ENCODE measurements at regions not wholly inside any gene's neighbourhood (a gene's known extent, or its start where the extent isn't known, plus 50 kb on each side); places are given as distances from the start of the nearest gene placed in this dataset.

- no peak for TF ChIP-seq EMX1 (CRISPR knock-in tag; IDR thresholded peaks at IDR 0.05)
- no peak for TF ChIP-seq ZNF232 (CRISPR knock-in tag; IDR thresholded peaks at IDR 0.05)
- no peak for TF ChIP-seq ZNF532 (CRISPR knock-in tag; IDR thresholded peaks at IDR 0.05; ENCODE audit: borderline replicate concordance)
- no peak for TF ChIP-seq ZMAT4 (CRISPR knock-in tag; IDR thresholded peaks at IDR 0.05)
- no peak for TF ChIP-seq CTCF (IDR thresholded peaks at IDR 0.05)
- no peak for TF ChIP-seq ZBTB43 (CRISPR knock-in tag; IDR thresholded peaks at IDR 0.05)
- no peak for TF ChIP-seq FOXJ3 (CRISPR knock-in tag; IDR thresholded peaks at IDR 0.05; ENCODE audit: borderline replicate concordance)
- TF ChIP-seq USF1 (CRISPR knock-in tag; IDR thresholded peaks at IDR 0.05): no peak
- no peak for TF ChIP-seq IRF1 (CRISPR knock-in tag; IDR thresholded peaks at IDR 0.05)
- no peak for TF ChIP-seq ATF2 (CRISPR knock-in tag; IDR thresholded peaks at IDR 0.05; ENCODE audit: borderline replicate concordance, low read depth)
- TF ChIP-seq ZNF281 (CRISPR knock-in tag; IDR thresholded peaks at IDR 0.05): no peak
- no peak for TF ChIP-seq E2F4 (CRISPR knock-in tag; IDR thresholded peaks at IDR 0.05; ENCODE audit: borderline replicate concordance, low read depth)
- no peak for TF ChIP-seq NR3C1 (CRISPR knock-in tag; conservative IDR thresholded peaks at IDR 0.05; ENCODE audit: low read depth)
- TF ChIP-seq SP1 (CRISPR knock-in tag; conservative IDR thresholded peaks at IDR 0.05): no peak
Measured at GRCh38 chrX:42497356-42497755, 280.6 kb downstream of the PPP1R2C start.

Data from WTC11 (cell line).